SKM-1 treated with dmso at 0.1 percent for 144 hours (cell line): ENCODE measurements at regions not wholly inside any gene's neighbourhood (a gene's known extent, or its start where the extent isn't known, plus 50 kb on each side); places are given as distances from the start of the nearest gene placed in this dataset.

Source experiments
- DNase-seq: peaks from one replicate; lab custom pipeline; 2025; ENCODE audit not compliant: unreplicated experiment; lab: John Stamatoyannopoulos, UW

DNA sequence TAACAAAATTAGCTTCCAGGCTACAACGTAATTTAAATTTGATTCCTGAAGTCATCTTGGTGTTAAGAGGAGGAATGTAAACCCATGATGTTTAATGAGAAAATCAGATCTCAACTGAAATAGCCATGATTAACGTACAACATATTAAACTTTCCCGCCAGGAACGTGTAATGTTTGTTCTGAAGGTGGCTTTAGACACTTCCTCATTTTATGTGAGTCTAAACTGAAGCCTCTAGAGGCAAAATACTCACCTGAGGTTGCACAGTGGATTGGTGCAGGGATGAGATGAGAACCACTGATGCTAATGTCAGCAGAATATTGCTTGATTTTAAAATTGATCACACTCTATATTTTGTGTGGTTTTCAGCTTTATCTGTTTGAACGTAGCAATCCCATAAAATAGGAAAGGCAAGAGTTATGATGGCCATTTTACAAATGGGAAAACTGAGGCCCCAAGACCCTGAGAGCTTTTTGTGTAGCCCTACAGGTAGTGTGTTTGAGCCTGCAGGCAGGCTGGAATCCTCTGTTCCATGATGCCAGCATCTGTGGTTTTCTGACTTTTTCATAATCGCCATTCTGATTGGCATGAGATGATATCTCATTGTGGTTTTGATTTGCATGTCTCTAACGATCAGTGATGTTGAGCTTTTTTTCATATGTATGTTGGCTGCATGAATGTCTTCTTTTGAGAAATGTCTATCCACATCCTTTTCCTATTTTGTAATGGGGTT, 243.7 kb upstream of the BMPER start:
- no peak for DNase-seq

DNA sequence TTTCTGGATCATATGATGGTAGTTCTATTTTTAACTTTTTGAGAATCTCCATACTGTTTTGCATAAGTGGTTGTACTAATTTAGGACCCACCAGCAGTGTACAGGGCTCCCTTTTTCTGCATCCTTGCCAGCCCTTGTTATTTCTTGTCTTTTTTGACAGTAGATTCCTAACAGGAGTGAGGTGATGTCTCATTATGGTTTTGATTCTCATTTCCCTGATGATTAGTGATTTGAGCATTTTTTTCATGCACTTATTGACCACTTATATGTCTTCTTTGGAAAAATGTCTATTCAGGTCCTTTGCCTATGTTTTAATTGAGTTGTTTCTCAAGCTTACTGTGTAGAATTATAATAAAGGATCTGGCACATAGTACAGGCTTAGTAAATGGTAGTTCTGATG, 238.8 kb upstream of the BMPER start:
- no peak for DNase-seq

DNA sequence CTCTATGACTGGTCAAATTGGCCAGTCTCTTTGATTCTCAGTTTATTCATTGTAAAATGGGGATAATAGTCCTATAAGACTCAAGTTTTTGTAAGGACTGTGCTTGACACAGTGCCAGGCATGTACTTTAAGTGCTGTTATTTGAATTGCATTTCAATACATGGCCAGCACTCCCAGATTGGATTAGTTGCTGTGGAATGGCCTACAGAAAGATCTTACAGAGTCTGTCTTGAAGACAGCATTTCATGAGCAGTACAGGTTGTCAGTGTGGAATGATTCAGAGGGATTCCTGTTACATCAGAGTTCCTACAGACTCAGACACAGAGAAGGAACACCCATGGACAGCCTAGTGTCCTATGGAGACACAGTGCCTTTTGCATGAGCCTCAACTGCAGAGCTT, 238.1 kb upstream of the BMPER start:
- no peak for DNase-seq

DNA sequence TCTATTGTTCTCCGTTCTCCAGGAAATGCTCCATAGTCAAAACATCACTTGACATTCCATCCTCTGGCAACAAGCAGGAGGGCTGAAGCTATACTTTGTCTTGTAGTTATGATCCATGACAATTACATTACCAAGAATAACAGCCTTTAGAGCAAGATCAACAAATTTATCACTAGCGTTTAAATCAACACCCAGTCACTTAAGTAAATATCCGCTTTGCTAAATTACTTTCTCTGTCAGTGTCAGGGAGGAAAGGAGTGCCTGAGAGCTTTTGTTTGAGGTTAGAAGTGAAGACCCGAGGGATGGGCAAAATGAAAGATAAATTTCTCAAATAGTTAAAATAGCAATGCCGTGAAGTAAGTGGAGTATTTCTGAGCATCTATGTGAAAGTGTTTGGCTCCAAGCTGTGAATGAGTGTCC, 236.1 kb upstream of the BMPER start:
- DNase-seq = no peak

DNA sequence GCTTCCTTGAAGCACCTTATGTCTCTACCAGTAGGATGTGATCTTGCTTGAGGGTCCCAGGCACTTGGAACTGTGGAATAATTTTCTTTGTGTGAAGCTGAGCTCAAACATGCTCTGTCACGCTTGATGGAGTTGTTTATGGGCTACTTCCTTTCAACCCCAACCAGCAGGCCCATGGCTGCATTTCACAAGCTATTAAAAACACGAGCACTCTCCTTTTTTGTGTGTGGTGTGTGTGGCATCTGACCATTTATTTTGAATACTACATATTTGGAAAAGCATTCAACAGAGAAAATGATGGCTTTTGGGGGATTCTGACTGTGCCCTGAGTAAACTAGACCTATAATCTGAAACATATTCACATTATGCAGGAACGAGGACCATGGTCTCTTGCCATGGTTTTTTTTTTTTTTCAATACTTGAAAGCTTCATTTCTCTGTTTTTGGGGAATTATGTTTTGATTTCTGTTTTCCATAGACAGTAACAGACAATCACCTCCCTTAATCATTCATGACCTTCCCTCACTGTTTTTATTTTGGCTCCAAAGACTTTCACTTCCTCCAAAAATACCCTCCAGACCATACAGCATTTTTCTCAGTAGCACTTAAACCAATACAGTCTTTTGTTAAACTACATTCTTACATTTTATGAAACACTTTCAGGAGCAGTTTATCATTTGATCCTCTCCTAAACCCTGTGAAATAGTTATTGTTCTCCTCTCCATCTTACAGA, 233.6 kb upstream of the BMPER start:
- no peak for DNase-seq

DNA sequence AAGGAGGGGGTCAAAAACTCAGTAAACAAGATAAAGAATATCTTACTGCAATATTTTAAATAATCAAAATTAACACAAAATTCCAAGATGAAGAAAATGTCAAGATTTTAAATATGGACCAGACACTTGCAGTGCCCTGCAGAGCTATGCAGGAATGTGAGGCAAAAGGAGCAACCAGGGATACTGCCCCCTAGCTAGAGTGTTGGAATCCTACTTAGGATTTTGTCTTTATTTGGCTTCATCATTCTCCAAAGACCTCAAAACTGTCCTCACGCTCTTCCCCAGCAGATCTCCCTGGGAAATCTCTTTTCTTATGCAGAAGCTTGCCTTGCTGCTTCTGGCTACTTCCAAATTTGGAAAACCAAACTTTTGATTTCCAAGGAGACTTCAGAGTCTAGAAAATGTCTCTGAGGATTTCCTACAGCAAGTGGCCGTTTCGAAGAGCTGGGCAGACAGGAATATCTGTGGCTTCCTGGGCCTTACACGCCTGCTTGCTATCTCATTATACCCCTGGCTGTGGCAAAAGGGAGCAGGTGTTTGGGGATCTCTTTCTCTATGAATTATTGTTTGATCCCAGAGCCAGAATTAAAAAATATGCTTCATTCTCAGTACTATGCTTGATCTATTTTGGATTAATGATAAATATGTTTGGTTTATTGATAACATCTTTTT, 232.2 kb upstream of the BMPER start:
- no peak for DNase-seq

DNA sequence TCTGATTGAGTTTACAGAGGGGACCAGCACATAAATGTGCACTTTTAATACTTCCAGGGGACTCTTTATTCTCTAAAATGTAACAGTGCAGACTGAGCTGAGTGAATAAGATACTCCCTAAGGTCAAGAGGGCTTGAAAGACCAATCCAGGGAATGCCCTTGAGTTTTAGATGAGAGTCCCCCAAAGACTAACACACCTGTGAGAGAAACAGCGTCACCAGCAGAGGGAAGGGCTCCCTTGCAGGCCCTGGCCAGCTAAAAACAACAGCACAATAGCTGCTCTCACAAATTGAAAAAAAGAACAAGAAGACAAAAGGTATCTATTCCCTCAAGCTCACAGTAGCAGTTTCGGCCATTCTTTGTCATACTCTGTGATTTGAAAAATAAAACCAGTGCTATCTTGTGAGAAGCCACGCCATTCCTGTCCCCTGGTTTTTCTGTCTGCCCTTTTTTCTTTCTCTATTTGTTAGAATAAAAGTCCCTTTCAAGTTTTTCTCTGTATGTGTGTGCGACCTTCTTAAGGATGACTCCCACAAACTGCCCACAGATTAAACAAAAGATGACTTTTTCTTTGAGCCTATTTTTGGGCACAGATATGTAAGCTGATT, 230.4 kb upstream of the BMPER start:
- no peak for DNase-seq

DNA sequence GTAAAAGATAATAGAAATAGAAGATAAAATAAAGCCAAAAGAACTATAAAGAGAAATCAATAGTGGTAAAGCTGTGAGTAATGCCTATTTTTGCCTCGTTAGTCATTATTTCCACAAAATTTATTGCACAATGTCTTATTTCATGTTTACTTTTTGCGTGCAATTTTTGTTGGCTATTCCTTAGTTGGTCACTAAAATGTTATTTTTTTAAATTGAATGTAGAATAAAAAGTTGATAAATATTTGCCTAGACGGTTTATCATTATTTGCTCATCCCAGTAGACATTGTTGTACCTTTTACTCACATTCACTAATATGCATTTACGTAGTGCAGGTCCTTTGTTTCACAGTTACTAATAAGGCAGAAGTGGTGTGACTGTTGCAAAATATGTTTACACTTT, 227.8 kb upstream of the BMPER start:
- no peak for DNase-seq

DNA sequence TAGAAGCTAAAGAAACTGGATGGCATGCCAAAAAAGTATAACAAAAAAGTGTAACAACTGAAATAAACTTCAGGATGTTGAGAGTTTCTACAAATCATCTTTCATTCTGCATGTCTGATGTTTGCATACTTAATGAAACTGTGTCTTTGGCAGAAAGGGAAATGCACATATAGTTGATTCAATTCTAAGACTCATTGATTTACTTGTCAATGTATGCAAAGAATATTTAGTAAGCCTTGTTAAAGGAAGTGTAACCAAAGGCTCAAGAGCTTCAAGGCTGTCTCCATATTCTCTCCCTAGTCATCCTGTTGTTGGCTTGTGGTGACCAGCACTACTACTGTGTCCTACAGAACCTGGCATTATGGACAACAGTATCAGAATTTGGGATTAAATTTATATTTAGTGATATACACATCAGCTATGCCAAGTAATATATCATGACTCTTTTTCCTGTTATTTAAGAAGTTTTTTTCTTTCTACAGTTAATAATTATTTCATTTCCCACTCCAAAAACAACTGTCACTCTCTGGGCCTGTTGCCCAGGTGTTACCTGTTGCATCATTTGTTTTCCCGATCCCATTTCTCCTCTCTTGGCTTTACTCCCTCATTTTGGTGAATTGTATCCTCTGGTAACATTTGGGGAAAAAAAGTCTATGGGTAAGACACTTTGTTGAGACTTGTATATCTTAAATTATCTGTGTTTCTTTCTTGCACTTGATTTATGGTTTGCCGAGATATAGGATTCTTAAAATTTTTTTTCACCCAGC, 226.6 kb upstream of the BMPER start:
- DNase-seq = no peak

DNA sequence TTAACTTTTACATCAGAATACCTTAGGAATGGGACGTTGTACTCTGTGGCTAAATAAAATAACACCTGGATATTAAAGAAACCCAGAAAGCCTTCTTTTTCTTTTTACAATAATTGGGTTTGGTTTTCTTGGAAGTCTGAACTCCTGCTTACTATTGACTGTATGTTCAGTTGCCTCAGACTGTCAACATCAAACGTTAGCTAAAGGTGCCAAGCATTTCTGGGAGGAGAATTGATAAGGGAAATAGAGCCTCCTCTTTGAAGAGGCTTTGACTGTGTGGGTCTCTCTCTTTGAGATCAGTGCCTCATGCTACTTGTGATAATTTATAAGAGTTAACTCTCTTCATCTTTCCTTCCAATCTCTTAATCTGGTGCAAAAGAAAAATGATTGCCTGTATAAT, 224.7 kb upstream of the BMPER start:
- no peak for DNase-seq

DNA sequence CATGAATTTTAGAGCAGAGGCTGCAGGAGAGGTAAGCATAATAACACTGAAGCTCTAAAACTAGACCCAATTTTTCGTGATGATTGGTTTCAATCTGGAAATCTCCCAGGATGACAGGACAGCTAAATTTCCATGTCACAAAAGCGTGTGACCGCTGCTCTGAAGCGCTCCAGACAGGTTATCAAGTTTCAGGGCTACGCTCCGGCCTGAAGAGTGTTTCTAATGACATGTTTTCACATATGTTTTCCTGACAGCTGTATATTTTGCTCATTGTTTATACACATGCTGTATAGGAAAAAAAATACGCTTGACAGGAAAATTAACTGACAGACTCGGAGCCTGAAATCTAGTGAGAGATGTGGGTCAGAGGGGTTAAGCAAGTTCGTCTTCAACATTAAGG, 219.8 kb upstream of the BMPER start:
- no peak for DNase-seq

DNA sequence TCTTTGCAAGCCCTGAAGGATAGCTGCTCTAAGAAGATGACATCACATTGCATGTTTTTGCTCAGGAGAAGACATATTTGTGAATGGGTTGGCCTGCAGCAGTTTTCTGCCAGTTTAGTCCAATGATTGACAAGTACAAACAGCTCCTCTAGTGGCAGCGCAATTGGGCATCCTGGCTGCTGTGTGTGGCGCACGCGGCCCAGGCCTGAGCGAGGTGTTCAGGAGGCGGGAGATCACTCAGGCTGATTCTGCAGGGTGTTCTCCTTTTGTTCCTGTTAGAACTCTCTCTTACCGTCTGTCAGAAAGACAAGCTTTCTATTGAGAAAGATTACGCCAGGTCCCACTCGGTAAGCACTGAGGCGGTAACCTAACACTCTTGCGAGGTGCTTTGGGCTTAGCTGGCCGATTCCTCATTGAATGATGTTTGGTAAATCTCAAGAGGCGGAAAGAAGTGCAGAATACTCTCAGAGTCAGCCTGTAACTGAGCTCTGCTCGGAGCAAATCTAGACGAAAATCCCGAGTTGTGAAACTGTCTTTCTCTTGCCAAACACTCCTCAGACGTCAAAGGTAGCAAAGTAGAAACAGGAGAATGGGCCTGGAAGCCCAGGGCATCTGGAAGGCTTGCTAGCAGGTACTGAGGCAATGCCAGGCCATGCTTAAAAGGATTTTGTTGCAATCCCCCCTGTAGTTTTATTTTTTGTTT, 219.2 kb upstream of the BMPER start:
- DNase-seq = no peak

DNA sequence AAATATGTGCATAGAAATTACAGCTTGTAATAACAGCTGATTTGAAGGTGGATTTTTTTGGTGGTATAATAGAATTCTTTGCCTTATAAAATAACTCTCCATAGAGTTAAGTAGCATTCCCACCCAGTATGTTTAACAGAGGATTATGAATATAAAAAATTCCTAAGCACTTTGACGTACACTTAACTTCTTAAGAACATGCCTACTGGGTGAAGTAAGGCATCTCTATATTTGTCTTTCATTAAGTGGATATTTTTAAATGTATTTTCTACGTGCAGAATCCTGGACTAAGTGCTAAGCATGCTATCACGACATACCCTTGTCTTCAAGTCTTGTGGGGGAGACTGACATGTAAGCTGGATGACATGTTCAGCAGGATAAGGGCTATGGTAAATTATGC, 217.7 kb upstream of the BMPER start:
- no peak for DNase-seq

DNA sequence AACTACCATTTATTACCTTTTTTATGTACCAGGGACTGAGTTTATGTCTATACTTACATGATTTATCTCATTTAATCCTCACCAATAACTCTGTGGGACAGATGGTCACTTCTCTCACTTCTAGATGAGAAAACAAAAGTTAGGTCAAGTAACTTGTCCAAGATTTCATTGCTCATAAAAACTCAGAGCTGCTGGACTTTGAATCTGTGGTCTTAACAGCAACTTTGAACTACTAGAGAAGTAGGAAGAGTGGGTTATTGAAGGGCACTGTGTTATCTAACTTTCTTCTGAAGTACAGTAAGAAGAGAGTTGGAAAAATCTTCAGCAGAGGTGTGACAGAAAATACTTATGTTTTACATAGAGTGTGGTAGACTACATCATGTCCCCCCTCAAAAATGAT, 214.2 kb upstream of the BMPER start:
- DNase-seq = no peak

DNA sequence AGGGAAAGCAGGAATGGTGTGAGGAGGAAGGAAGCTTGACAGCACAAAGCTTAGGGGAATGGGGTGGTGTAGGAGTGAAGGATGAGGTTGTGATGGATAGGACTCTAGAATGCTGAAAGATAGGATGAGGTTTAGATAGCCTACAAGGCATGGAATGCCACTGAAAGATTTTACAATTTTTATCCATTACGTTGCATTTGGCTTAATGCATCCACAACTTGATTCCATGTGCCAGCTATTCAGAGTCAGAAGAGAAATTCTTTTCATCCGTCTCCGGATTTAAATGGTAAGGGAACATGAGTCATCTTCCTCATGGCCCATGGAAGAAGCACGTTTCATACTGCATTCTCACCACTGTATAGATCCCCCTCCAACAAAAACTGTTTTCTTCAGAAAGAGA, 212.4 kb upstream of the BMPER start:
- no peak for DNase-seq

DNA sequence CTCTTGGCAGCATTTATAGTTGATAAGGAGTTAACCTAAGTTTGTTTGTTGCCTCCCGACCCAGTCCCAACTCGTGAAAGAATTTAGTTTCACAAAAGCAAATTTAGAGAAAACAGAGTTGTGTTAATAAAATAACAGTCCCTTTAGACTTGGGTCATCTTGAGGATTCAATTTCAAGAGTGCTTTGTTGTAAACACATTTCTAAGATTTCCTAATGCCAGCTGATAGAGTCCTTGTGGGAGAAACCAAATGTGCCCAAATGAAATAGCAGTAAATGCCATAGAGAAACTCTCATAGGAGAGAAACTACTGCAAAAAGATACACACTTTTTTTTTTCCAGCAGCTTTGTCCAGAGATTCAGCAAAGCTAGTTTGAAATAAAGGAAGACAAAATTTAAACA, 211.3 kb upstream of the BMPER start:
- DNase-seq = no peak

DNA sequence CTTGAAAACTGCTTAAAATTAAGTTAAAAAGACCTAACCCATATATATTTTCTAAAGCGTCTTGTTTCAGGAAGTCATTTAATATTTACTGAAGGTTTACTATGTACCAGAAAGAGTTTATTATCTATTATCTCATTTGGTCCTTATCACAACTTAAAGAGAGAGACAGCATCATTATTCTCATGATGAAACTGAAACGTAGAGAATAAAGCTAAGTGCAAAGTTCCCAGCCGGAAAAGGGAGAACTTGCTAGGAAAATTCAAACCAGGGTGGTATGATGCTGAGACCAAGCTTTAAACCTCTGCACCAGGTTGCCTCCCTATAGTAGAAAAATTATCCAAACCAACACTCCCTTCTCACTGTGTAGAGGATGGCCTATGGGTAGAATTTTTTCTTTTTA, 207.7 kb upstream of the BMPER start:
- DNase-seq = no peak

DNA sequence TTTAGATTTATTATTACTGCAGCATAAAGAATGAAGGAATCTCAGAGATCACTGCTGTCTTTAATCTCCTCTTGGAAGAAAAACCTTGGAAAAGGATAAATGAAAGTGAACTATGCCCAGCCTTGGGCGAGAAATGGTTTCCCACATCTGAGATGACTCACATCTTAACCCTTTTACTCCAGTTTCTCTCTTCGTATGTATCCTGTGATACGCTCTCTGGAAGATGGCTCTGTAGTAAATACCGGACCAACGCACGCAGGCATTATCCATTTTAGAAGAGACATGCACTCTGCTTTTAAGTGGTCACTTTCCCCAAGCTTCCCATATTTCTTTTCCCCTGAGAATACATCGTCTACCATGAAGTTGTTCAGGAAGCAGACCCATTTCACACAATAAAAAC, 207.3 kb upstream of the BMPER start:
- no peak for DNase-seq

DNA sequence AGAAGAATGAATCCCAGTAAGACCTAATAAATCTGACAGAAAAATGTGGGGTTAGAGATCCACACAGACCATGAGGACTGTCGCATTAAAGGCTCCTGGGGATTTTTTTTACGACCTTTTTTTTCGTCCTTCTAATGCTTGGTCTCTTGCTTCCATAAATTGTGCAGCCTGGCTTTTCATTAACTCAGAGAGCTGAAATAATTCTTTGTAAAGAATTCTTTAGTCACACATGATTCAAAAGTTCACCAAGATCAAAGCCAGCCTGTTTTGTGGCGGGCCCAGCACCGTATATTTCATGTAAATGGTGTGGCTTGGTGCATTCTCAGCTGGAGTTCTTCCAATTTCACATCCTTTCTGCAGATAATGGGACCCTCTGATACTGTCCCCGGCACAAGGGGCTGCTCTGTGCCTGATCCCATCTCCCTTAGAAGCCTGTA, 206.6 kb upstream of the BMPER start:
- DNase-seq = no peak
